Superior temporal gyrus (tissue), 1 donor: ENCODE measurements at regions not wholly inside any gene's neighbourhood (a gene's known extent, or its start where the extent isn't known, plus 50 kb on each side); places are given as distances from the start of the nearest gene placed in this dataset.

Source experiments
- DNase-seq: peaks from one replicate; pipeline ENCODE4 v3.0.0-alpha.2; 2016; ENCODE audit errors: extremely low spot score

GRCh38 chr6:147715035-147715434 is 206.5 kb downstream of the SAMD5 start:
- DNase-seq = no peak

- DNase-seq = no peak
These were observed 207.9 kb downstream of the SAMD5 start for GRCh38 chr6:147716434-147716833.

GRCh38 chr6:147717991-147718390 is 209.5 kb downstream of the SAMD5 start:
- DNase-seq = no peak

GRCh38 chr6:147722158-147722557 is 213.7 kb downstream of the SAMD5 start:
- no peak for DNase-seq

GRCh38 chr6:147724454-147724853 is 216.0 kb downstream of the SAMD5 start:
- DNase-seq = no peak

- no peak for DNase-seq
These were observed 217.9 kb downstream of the SAMD5 start for GRCh38 chr6:147726342-147726741.

GRCh38 chr6:147728903-147729302 is 220.4 kb downstream of the SAMD5 start:
- no peak for DNase-seq

- DNase-seq = no peak
These were observed 225.2 kb downstream of the SAMD5 start for GRCh38 chr6:147733686-147734085.

GRCh38 chr6:147734151-147734550 is 225.7 kb downstream of the SAMD5 start:
- no peak for DNase-seq

GRCh38 chr6:147735924-147736323 is 227.4 kb downstream of the SAMD5 start:
- DNase-seq = no peak

GRCh38 chr6:147737115-147737514 is 228.6 kb downstream of the SAMD5 start:
- DNase-seq = no peak

GRCh38 chr6:147738099-147738498 is 229.6 kb downstream of the SAMD5 start:
- no peak for DNase-seq

GRCh38 chr6:147738516-147739162 is 230.1 kb downstream of the SAMD5 start:
- no peak for DNase-seq

GRCh38 chr6:147740326-147740725 is 231.8 kb downstream of the SAMD5 start:
- DNase-seq = no peak

GRCh38 chr6:147740916-147741315 is 232.4 kb downstream of the SAMD5 start:
- DNase-seq = no peak

- no peak for DNase-seq
These were observed 232.9 kb downstream of the SAMD5 start for GRCh38 chr6:147741389-147741788.

- DNase-seq = no peak
These were observed 233.9 kb downstream of the SAMD5 start for GRCh38 chr6:147742440-147742839.

GRCh38 chr6:147744012-147744411 is 235.5 kb downstream of the SAMD5 start:
- no peak for DNase-seq

GRCh38 chr6:147749331-147749730 is 240.8 kb downstream of the SAMD5 start:
- DNase-seq = no peak

GRCh38 chr6:147750413-147750812 is 241.9 kb downstream of the SAMD5 start:
- no peak for DNase-seq

- DNase-seq = no peak
These were observed 242.7 kb downstream of the SAMD5 start for GRCh38 chr6:147751232-147751631.

- no peak for DNase-seq
These were observed 244.4 kb downstream of the SAMD5 start for GRCh38 chr6:147752689-147753403.

GRCh38 chr6:147755999-147756398 is 247.5 kb downstream of the SAMD5 start:
- DNase-seq = no peak

GRCh38 chr6:147756891-147757290 is 248.4 kb downstream of the SAMD5 start:
- DNase-seq = no peak
